HepG2 (cell line): ENCODE measurements at regions not wholly inside any gene's neighbourhood (a gene's known extent, or its start where the extent isn't known, plus 50 kb on each side); places are given as distances from the start of the nearest gene placed in this dataset.

Source experiments
- DPF2 ChIP-seq: sonication (generic); formaldehyde crosslinking; IDR thresholded peaks from 2 replicates; pipeline ENCODE4 v1.4.0; 2020; ENCODE audit warnings: mild to moderate bottlenecking, low read depth, missing genetic modification reagents, borderline replicate concordance
- EHMT2 ChIP-seq: fragments of 200-600 bp; sonication (generic); IDR thresholded peaks from 2 replicates; pipeline ENCODE4 v1.7.0; 2017; ENCODE audit warnings: antibody characterized with exemption, low read depth, low read length, borderline replicate concordance
- ESRRA ChIP-seq: sonication (generic); formaldehyde crosslinking; IDR thresholded peaks from 2 replicates; pipeline ENCODE4 v1.5.1; 2020; ENCODE audit warnings: mild to moderate bottlenecking, low read depth, missing genetic modification reagents
- HNF4G ChIP-seq, 2 experiments: sonication (generic) in 1 of 2; formaldehyde crosslinking in 1 of 2; IDR thresholded peaks; 2 replicates each; pipeline versions ENCODE4 v1.4.0 to v1.6.1; 2011 to 2020; ENCODE audit warnings: borderline replicate concordance in 2 of 2, low read depth in 2 of 2, mild to moderate bottlenecking in 2 of 2, low read length in 1 of 2, missing genetic modification reagents in 1 of 2, moderate library complexity in 1 of 2
- HOXD1 ChIP-seq: sonication (generic); formaldehyde crosslinking; IDR thresholded peaks from 2 replicates; pipeline ENCODE4 v1.5.0; 2020; ENCODE audit warnings: missing genetic modification reagents
- NFE2L1 ChIP-seq: sonication (generic); formaldehyde crosslinking; IDR thresholded peaks from 2 replicates; pipeline ENCODE4 v1.4.0; 2020; ENCODE audit warnings: missing genetic modification reagents, mild to moderate bottlenecking, borderline replicate concordance
- NR3C1 ChIP-seq: sonication (generic); formaldehyde crosslinking; IDR thresholded peaks from 2 replicates; pipeline ENCODE4 v1.4.0; 2020; ENCODE audit warnings: missing genetic modification reagents
- SIX4 ChIP-seq: sonication (generic); formaldehyde crosslinking; IDR thresholded peaks from 2 replicates; pipeline ENCODE4 v1.4.0; 2020; ENCODE audit warnings: missing genetic modification reagents
- SNAI1 ChIP-seq: sonication (generic); formaldehyde crosslinking; IDR thresholded peaks from 2 replicates; pipeline ENCODE4 v1.5.0; 2020; ENCODE audit warnings: mild to moderate bottlenecking, missing genetic modification reagents, borderline replicate concordance
- TSC22D2 ChIP-seq: sonication (generic); formaldehyde crosslinking; IDR thresholded peaks from 2 replicates; pipeline ENCODE4 v1.5.1; 2020; ENCODE audit warnings: missing genetic modification reagents, mild to moderate bottlenecking, borderline replicate concordance
- ZKSCAN1 ChIP-seq: fragments of 150-350 bp; IDR thresholded peaks from 2 replicates; pipeline ENCODE4 v1.6.1; 2014; ENCODE audit warnings: low read length
- ZNF232 ChIP-seq: sonication (generic); formaldehyde crosslinking; IDR thresholded peaks from 2 replicates; pipeline ENCODE4 v1.4.0; 2020; ENCODE audit warnings: missing genetic modification reagents, borderline replicate concordance
- ZNF337 ChIP-seq: sonication (generic); formaldehyde crosslinking; IDR thresholded peaks from 2 replicates; pipeline ENCODE4 v1.5.1; 2020; ENCODE audit warnings: missing genetic modification reagents, low read depth, mild to moderate bottlenecking, borderline replicate concordance
- ZNF556 ChIP-seq: sonication (generic); formaldehyde crosslinking; IDR thresholded peaks from 2 replicates; pipeline ENCODE4 v1.4.0; 2020; ENCODE audit warnings: mild to moderate bottlenecking, missing genetic modification reagents, borderline replicate concordance
- ZNF607 ChIP-seq: sonication (generic); formaldehyde crosslinking; IDR thresholded peaks from 2 replicates; pipeline ENCODE4 v1.5.1; 2020; ENCODE audit warnings: missing genetic modification reagents, mild to moderate bottlenecking, borderline replicate concordance
- ZNF768 ChIP-seq: sonication (generic); formaldehyde crosslinking; IDR thresholded peaks from 2 replicates; pipeline ENCODE4 v1.4.0; 2020; ENCODE audit warnings: missing genetic modification reagents
- ZSCAN22 ChIP-seq: sonication (generic); formaldehyde crosslinking; IDR thresholded peaks from 2 replicates; pipeline ENCODE4 v1.4.0; 2020; ENCODE audit warnings: mild to moderate bottlenecking, missing genetic modification reagents
- TF ChIP-seq, protein P1 (sequence below): conservative IDR thresholded peaks from 2 replicates; pipeline ENCODE4 v1.6.1; 2018; ENCODE audit warnings: missing genetic modification reagents
- TF ChIP-seq, protein P2 (sequence below): sonication (generic); formaldehyde crosslinking; IDR thresholded peaks from 2 replicates; pipeline ENCODE4 v1.5.0; 2020; ENCODE audit warnings: missing genetic modification reagents
- TF ChIP-seq, protein P3 (sequence below): sonication (generic); formaldehyde crosslinking; IDR thresholded peaks from 2 replicates; pipeline ENCODE4 v1.4.0; 2020; ENCODE audit warnings: mild to moderate bottlenecking, missing genetic modification reagents
- TF ChIP-seq, protein P4 (sequence below): IDR thresholded peaks from 2 replicates; pipeline ENCODE4 v1.6.1; 2016; ENCODE audit warnings: low read depth, missing genetic modification reagents, missing compliant biosample characterization

DNA sequence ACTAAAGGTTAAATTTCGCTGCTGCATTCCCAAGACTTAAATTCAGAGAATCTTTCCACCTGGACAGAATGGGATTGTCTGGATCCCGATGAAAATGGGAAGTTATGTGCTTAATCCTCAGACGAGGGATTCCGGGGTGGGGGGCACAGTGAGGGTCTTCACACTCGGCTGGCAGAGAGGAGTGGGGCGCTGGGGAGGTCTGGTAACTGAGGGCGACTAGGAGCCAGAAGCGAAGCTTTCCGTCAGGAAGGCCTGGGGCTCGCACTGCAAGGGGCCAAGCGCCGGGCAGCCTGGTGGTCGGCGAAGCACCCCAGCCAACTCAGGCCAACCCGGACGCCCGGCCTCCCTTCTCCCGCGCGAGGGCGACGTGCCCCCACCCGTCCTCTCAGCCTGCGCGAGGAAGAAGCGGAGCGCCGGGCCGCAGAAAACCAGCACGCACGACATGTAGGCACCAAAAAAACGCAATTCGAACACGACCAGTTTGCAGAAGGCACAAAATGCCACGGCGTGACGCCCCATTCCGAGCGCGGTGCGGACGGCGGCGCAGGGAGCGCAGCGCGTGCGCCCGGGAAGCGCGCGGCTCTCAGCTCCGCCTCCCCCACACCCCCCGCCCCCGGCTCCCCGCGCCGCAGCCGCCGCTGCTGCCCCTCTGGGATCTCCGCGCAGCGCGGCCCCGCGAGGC, 188.1 kb downstream of the ZEB2 start (continued):
- TF ChIP-seq EHMT2 (no peak), HOXD1 (CRISPR knock-in tag) (peak; percentile 81; the same call in 1 of the 2 replicates), TSC22D2 (peak; percentile 58; the same call in 1 of the 2 replicates), ZSCAN22 (CRISPR knock-in tag) (no peak), ZNF337 (no peak; the same call in 1 of the 2 replicates), SNAI1 (CRISPR knock-in tag) (no peak), ZNF556 (no peak), HNF4G (IDR thresholded peaks at IDR 0.05; ENCODE audit: borderline replicate concordance, low read depth, low read length) (no peak), HNF4G (CRISPR knock-in tag; IDR thresholded peaks at IDR 0.05; ENCODE audit: borderline replicate concordance, low read depth) (no peak), ZKSCAN1 (no peak), NR3C1 (CRISPR knock-in tag) (no peak), ZNF768 (CRISPR knock-in tag) (peak; percentile 78; the same call in 1 of the 2 replicates), ZNF232 (CRISPR knock-in tag) (peak; percentile 63; the same call in 1 of the 2 replicates), ZNF607 (peak; percentile 71; the same call in 1 of the 2 replicates), SIX4 (no peak), ESRRA (CRISPR knock-in tag) (no peak), DPF2 (CRISPR knock-in tag) (no peak), NFE2L1 (CRISPR knock-in tag) (no peak)
- TF ChIP-seq, protein P1, sequence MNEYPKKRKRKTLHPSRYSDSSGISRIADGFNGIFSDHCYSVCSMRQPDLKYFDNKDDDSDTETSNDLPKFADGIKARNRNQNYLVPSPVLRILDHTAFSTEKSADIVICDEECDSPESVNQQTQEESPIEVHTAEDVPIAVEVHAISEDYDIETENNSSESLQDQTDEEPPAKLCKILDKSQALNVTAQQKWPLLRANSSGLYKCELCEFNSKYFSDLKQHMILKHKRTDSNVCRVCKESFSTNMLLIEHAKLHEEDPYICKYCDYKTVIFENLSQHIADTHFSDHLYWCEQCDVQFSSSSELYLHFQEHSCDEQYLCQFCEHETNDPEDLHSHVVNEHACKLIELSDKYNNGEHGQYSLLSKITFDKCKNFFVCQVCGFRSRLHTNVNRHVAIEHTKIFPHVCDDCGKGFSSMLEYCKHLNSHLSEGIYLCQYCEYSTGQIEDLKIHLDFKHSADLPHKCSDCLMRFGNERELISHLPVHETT (CRISPR knock-in tag) = peak; percentile 51; the same call in 1 of the 2 replicates
- TF ChIP-seq, protein P2, sequence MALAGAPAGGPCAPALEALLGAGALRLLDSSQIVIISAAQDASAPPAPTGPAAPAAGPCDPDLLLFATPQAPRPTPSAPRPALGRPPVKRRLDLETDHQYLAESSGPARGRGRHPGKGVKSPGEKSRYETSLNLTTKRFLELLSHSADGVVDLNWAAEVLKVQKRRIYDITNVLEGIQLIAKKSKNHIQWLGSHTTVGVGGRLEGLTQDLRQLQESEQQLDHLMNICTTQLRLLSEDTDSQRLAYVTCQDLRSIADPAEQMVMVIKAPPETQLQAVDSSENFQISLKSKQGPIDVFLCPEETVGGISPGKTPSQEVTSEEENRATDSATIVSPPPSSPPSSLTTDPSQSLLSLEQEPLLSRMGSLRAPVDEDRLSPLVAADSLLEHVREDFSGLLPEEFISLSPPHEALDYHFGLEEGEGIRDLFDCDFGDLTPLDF = peak; percentile 40
- TF ChIP-seq, protein P3, sequence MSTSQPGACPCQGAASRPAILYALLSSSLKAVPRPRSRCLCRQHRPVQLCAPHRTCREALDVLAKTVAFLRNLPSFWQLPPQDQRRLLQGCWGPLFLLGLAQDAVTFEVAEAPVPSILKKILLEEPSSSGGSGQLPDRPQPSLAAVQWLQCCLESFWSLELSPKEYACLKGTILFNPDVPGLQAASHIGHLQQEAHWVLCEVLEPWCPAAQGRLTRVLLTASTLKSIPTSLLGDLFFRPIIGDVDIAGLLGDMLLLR = peak; percentile 81
- TF ChIP-seq, protein P4, sequence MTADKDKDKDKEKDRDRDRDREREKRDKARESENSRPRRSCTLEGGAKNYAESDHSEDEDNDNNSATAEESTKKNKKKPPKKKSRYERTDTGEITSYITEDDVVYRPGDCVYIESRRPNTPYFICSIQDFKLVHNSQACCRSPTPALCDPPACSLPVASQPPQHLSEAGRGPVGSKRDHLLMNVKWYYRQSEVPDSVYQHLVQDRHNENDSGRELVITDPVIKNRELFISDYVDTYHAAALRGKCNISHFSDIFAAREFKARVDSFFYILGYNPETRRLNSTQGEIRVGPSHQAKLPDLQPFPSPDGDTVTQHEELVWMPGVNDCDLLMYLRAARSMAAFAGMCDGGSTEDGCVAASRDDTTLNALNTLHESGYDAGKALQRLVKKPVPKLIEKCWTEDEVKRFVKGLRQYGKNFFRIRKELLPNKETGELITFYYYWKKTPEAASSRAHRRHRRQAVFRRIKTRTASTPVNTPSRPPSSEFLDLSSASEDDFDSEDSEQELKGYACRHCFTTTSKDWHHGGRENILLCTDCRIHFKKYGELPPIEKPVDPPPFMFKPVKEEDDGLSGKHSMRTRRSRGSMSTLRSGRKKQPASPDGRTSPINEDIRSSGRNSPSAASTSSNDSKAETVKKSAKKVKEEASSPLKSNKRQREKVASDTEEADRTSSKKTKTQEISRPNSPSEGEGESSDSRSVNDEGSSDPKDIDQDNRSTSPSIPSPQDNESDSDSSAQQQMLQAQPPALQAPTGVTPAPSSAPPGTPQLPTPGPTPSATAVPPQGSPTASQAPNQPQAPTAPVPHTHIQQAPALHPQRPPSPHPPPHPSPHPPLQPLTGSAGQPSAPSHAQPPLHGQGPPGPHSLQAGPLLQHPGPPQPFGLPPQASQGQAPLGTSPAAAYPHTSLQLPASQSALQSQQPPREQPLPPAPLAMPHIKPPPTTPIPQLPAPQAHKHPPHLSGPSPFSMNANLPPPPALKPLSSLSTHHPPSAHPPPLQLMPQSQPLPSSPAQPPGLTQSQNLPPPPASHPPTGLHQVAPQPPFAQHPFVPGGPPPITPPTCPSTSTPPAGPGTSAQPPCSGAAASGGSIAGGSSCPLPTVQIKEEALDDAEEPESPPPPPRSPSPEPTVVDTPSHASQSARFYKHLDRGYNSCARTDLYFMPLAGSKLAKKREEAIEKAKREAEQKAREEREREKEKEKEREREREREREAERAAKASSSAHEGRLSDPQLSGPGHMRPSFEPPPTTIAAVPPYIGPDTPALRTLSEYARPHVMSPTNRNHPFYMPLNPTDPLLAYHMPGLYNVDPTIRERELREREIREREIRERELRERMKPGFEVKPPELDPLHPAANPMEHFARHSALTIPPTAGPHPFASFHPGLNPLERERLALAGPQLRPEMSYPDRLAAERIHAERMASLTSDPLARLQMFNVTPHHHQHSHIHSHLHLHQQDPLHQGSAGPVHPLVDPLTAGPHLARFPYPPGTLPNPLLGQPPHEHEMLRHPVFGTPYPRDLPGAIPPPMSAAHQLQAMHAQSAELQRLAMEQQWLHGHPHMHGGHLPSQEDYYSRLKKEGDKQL (CRISPR knock-in tag) = no peak
